NCI-H1417 treated with DMSO at 0.1 percent for 48 hours (cell line): ENCODE measurements at regions not wholly inside any gene's neighbourhood (a gene's known extent, or its start where the extent isn't known, plus 50 kb on each side); places are given as distances from the start of the nearest gene placed in this dataset.
A peak's percentile ranks its signal among the peaks of the same experiment; 100 is the strongest.
"Not testable (repeated sequence)": the region's sequence is repeated elsewhere in the genome, so short reads cannot be mapped to it uniquely, and the experiment has no call there.

Experiments
- DNase-seq: peaks from one replicate; lab custom pipeline; 2025; lab: John Stamatoyannopoulos, UW

DNA sequence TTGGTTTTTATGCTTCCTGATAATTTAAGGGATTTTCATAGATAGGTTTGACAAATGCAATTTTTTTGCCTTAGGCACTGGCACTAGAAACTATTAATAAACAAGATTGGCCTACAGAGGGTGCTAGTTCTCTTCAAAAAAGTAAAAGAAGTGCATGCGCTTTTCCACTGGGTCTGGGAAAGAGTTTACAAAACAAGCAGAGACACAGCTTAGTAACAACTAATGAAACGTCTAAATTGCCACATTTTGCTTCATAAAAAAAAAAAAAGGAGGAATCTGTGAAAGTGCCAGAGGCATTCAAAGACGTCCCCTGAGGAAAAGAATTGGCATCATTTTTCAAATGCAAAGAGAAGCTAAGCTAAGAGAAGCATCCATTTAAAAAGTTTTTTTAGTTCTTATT, 58.3 kb upstream of the EEA1 start:
- peak; percentile 46 for DNase-seq

- DNase-seq = no peak
Measured at GRCh38 chr12:92987846-92988621, 58.9 kb upstream of the EEA1 start.

- no peak for DNase-seq
Measured at GRCh38 chr12:92988622-92989130, 59.6 kb upstream of the EEA1 start.

DNA sequence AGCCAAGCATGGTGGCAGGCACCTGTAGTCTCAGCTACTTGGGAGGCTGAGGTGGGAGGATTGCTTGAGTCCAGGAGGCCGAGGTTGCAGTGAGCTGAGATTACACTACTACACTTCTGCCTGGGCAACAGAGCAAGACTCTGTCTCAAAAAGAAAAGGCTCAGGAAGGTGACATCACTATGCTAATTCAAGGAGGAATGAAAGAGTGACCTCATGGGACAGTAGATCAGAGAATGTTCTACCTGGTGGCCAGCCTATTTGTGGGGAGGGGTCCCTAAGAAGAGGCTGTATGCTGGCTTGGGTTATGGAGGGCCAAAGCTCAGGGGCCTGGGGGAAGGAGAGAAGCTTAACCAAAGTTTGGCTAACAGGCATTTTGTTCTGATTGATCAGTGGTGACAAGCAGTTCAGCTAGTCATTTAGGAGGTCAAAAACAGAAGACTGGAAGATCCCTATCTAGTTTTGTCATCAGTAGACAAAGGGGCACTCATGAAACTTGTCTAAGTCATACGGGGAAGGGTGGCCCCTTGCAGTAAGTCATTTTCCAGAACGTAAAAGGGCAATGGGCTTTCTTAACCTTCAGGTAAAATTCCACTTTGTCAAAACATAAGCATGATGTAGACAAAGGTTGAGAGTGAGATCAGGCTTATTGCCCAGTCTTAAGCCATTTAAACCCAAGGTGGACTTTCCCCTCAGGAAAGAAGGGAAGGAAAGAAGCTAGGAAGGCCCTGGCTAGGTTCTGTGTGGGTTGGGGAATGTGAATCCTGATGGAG, 60.8 kb upstream of the EEA1 start:
- DNase-seq = no peak

DNA sequence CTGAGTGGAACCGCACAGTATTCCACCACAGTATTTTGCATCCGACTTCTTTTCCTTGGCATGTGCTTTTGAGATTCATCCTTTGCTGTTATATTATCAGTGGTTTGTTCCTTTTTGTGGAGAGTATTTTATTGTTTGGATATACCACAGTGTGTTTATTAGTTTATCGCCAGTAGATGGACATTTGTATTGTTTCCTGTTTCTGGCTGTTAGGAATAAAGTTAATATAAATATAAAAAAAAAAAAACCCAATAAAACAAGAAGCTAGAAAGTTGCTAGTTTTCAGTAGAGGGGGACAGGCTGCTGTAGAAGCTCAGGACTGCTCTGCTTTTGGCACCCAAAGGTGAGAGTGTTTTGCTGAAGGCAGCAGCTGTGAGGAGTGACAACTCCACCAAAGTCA, 62.0 kb upstream of the EEA1 start:
- no peak for DNase-seq

GRCh38 chr12:92992041-92992440, 62.9 kb upstream of the EEA1 start:
- DNase-seq = no peak

- no peak for DNase-seq
Measured at GRCh38 chr12:92993259-92993658, 64.2 kb upstream of the EEA1 start.

GRCh38 chr12:92995258-92995903, 66.3 kb upstream of the EEA1 start:
- DNase-seq = no peak

GRCh38 chr12:93000026-93000425, 70.9 kb upstream of the EEA1 start:
- DNase-seq = no peak

DNA sequence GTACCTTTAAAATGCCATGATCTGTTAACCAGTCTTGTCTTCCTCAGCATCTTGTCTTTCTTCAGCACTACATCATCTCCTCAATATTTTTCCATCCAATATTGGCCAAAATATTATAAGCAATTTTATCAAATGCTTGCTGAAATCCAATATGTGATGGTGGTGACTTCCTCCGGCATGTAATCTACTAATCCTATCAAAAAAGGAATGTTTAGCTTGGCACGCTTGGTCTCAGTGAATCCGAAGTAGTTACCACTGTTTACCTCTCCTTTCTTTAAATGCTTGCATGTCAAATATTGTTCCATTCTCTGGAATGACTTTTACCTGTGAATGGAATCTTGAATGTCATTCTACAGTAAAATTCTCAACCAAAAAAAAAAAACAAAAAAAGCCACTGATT, 72.3 kb upstream of the EEA1 start:
- DNase-seq = no peak

DNA sequence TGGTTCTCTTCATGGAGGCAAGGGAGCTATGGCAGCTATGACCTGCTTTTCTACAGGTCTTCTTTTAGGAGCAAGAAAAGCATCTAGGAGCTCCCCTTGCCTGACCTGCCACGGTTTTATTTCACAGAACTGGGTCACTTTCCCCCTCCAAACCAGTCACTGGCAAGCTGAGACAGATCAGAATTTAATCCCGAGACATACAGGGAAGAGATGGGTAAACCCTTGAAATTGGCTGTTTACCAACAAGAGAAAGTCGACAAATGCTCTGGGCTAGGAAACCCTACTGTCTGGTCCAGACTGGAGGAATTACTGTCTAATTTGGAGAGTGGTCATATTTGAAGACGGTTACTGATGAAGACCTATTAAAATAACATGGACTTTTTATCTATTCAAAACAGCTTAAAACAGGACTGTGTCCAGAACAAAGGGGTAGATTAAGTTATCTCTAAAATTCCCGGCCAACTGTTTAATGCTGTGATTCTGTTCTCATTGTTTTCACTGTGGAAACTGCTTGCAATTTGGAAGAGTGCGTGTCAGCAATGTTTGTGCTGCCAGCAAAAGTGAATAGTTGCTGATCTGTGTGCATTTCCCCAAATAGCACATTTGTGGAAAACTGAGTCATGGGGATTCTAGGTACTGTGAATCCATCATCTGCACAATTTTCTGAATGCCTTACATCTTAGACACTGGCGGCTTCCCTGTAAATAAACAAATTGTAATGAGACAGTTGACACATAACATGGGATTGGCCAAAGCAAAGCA, 73.4 kb upstream of the EEA1 start:
- DNase-seq = no peak

DNA sequence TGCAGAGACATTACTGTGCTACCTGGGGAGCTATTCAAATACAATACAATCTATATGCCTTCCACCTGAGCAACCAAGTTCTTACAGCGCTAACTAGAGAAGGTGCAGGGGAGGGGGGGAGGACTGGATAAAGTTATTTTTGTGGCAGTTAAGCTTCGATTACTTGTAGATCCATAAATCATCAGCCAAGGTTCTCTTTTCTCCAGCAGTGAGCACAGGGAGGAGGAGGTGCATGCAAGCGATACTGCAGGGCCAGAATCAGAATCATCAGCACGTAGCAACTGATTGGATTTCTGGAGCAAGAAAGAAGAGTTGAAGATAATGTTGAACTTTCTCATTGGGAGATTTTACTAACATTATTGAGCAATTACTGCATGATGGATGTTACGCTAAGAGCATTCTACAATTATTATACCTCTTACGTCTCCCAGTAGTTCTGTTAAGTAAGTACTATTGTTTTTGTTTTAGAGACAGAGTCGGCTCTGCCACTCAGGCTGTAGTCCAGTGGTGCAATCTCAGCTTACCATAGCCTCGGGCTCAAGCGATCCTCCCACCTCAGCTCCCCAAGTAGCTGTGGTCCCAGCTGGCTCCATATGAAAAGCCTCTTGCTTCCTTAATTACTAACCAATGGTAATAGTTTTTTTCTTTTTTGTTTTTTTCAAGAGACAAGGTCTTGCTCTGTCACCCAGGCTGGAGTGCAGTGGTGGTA, 74.6 kb upstream of the EEA1 start:
- no peak for DNase-seq

DNA sequence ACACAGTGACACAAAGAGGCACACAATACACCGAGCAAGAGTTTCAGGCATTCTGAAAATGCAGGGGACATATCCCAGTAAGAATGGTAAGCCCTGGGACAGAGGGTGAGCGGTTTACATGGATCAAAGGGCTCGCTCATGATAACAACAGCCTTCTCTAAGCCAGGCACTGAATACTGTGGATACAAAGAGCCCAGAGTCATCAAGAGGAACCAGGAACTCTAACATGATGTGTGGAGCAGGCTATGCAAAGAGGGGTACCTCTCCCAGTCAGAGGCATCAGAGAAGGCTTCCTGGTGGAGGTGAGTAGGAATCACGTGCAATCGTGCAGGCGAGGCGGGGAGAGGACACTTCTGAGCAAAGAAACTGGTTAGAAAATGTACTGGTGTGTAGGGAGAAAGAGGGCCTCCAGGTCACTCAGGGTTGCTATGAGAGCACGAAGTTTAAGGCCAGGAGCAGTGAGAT, 76.9 kb upstream of the EEA1 start:
- DNase-seq = no peak

DNA sequence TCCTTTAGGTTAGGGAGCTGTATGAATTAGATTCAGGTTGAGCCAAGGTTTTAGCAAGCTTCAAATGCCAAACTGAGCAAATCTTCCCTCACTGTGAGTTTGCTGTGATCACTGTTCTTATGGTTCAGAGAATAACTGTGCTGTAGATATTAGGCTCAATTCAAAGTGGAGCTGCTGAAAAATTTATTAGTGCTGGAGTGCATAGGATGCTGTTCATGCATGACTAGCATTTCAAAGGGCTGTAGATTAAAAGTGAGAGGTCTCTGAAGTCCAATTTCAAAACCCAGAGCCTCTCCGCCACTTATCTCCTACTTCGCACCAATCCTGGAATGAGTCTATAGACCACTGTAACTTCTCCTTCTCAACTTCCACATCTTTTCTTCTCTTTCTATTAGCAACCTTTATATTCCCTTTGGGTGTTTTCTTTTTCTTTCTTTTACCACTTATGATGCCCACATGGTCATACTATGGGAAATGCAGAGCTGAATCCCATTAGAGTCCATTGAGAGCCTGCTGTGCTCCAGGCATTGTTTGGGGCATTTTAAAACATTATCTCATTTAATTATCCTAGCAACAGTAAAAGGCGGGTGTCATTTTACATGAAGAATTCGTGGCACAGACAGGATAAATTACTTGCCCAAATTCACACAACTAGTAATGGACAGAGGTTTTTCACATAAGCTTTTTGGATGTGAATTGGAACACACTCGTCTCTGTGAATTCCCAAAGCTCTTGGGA, 77.5 kb upstream of the EEA1 start:
- DNase-seq = no peak

DNA sequence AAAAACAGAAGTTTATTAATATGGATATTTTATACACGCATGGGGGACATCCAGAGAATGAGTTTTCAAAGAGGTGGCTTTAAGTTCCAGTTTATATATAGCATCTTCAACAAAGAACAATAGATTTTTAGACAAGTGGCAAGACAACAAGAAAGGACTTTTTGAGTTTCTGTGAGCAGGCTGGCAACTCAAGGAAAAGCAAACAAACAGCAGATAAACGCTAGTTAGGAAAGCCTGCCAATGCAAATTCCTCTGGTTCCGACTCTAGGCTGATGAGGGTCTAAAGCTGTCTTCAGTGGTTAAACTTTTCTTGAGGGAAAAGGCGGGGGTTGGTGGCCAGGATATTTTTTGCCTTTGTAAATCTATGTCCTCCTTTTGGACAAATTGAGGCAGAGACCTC, 78.4 kb upstream of the EEA1 start:
- DNase-seq = no peak

DNA sequence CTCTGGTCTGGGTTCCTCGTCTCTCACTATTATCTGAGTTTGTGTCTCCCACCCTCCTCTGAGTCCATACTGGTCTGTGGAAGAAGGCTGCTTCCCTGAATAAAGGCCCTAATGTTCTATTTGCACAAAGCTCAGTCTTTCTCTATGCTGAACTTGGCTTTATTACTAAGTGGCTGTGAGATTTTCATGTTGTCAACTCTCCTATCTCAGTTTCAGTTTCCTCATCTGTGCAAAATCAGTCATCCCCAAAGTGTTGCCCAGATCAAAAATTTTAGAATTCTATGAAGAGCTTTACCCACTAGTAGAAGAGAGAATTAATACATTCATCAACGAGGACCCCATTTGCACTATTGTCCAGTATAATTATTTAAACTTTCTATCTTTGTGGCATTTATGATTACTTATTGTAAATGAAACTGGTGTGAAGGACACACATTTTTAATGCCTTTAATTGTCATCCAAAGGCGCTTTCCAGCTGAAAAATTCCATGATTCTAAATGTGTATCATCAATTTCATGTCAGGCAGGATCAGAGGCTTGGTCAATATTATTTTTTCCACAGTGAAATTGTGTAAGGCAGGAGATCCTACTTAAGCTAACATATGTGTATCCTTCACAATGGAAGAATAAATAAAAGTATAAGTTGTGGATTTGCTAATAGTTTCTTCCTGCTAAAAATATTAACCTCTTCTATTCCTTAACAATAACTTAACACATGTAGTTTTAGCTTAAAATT, 79.1 kb upstream of the EEA1 start:
- DNase-seq = no peak

DNA sequence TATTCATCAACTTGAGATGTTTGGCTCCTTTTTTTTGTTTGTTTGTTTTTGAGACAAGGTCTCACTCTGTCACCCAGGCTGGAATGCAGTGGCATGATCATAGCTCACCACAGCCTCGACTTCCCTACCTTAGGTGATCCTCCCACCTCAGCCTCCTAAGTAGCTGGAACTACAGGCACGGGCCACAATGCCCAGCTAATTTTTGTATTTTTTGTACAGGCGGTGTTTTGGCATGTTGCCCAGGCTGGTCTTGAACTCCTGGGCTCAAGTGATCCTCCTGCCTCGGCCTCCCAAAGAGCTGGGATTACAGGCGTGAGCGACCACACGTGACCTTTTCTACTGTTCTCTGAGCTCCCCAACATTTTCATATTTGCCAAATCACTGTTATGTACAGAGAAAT, 79.8 kb upstream of the EEA1 start:
- not testable (repeated sequence) for DNase-seq

DNA sequence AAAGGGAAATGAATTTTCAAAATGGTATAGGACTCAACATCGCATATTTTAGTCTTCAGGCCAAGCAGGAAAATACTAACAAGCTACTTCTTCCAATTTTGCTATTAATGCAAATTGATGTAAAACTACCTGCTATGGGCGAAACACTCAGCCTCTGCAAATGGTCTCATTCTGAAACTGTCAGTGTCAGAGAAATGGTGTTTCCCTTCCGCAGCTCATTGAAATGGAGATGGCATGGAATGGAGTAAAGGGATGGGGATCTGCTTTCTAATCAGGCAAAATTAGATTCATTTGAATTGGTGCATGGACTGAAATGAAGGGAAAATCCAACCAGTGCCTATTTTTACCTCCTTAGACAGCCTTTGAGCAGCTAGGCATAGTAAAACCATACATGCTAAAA, 80.4 kb upstream of the EEA1 start:
- DNase-seq = no peak

DNA sequence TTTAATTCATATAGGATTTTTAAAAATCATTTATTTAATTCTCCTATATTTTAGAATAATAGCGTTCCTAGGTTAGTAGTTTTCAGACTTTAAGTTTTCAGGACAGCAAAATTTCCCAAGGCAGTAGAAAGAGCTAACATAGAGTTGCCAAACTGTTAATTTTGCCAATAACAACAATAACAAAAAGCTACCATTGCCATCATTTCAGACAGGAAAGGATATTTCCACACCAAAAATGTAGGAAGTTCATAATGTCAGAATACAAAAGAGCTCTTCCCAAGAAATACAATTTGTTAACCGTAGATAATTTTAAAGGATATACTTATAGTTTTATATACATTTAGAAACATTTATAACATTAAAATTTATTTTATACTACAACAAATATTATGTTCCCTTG, 81.4 kb upstream of the EEA1 start:
- DNase-seq = no peak

DNA sequence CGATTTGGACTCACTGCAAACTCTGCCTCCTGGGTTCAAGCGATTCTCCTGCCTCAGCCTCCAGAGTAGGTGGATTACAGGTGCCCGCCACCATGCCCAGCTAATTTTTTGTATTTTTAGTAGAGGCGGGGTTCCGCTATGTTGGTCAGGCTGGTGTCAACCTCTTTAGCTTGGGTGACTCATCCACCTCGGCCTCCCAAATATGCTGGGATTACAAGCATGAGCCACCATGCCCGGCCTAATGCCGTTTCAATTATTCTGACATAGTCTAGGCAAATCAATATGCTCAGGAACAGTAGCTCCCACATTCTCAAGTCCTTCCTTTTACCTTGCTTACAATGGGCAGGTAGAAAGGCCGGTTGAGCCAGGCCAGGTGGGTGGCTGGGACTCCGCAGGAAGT, 82.0 kb upstream of the EEA1 start:
- DNase-seq = no peak
